DND-41 (cell line): ENCODE measurements at regions not wholly inside any gene's neighbourhood (a gene's known extent, or its start where the extent isn't known, plus 50 kb on each side); places are given as distances from the start of the nearest gene placed in this dataset.

Experiments
- EZH2 ChIP-seq: IDR thresholded peaks from 3 replicates; pipeline ENCODE4 v1.6.1; 2012; ENCODE audit warnings: borderline replicate concordance, low read depth, mild to moderate bottlenecking, moderate library complexity, low read length, inconsistent platforms; ENCODE audit not compliant: severe bottlenecking
- TF ChIP-seq, protein P1 (sequence below): IDR thresholded peaks from 2 replicates; pipeline ENCODE4 v1.5.1; 2012; ENCODE audit warnings: borderline replicate concordance, low read length, moderate library complexity, mild to moderate bottlenecking; ENCODE audit not compliant: poor library complexity, severe bottlenecking; ENCODE audit errors: extremely low read depth

DNA sequence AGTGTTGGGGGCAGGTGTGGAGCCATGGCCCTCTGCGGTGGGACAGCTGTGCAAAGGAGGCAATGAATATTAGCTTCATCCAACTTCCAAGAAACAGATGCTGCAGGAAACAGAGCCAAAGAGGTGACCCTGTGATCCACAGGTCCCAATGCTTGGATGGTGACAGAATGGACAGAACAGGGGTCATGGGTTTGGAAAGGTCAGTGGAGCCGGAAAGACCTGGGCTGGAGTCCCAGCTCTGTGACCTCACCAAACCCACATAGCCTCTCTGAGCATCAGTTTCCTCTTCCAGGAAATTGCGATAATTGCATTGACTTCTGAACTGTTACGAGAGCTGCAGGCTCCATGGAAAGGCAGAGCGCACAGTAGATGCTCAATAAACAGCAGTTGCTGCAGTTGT is 110.2 kb upstream of the GSC start:
- TF ChIP-seq, protein P1, sequence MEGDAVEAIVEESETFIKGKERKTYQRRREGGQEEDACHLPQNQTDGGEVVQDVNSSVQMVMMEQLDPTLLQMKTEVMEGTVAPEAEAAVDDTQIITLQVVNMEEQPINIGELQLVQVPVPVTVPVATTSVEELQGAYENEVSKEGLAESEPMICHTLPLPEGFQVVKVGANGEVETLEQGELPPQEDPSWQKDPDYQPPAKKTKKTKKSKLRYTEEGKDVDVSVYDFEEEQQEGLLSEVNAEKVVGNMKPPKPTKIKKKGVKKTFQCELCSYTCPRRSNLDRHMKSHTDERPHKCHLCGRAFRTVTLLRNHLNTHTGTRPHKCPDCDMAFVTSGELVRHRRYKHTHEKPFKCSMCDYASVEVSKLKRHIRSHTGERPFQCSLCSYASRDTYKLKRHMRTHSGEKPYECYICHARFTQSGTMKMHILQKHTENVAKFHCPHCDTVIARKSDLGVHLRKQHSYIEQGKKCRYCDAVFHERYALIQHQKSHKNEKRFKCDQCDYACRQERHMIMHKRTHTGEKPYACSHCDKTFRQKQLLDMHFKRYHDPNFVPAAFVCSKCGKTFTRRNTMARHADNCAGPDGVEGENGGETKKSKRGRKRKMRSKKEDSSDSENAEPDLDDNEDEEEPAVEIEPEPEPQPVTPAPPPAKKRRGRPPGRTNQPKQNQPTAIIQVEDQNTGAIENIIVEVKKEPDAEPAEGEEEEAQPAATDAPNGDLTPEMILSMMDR, result no peak
- TF ChIP-seq EZH2, result no peak
